ENCODE measurements at regions not wholly inside any gene's neighbourhood (a gene's known extent, or its start where the extent isn't known, plus 50 kb on each side); places are given as distances from the start of the nearest gene placed in this dataset.

- Mint-ChIP-seq H3K27me3 (no peaks in the 10 kb centered on the region), H3K27ac (no peak overlapping the region), H3K9me3 (ENCODE audit: low read depth) (peaks cover 6% of the 10 kb centered on the region), H3K4me3 (ENCODE audit: low read depth) (no peak overlapping the region), H3K4me1 (ENCODE audit: low read depth) (peaks cover 3% of the 10 kb centered on the region), H3K36me3 (ENCODE audit: insufficient read depth) (no peaks in the 10 kb centered on the region)
- no peak for DNase-seq (ENCODE audit: low spot score, unreplicated experiment)
- TF ChIP-seq CTCF (IDR thresholded peaks at IDR 0.05; ENCODE audit: unreplicated experiment), result no peak
Observed at GRCh38 chr21:21851657-21852056, 853.4 kb downstream of the NCAM2 start.

DNA sequence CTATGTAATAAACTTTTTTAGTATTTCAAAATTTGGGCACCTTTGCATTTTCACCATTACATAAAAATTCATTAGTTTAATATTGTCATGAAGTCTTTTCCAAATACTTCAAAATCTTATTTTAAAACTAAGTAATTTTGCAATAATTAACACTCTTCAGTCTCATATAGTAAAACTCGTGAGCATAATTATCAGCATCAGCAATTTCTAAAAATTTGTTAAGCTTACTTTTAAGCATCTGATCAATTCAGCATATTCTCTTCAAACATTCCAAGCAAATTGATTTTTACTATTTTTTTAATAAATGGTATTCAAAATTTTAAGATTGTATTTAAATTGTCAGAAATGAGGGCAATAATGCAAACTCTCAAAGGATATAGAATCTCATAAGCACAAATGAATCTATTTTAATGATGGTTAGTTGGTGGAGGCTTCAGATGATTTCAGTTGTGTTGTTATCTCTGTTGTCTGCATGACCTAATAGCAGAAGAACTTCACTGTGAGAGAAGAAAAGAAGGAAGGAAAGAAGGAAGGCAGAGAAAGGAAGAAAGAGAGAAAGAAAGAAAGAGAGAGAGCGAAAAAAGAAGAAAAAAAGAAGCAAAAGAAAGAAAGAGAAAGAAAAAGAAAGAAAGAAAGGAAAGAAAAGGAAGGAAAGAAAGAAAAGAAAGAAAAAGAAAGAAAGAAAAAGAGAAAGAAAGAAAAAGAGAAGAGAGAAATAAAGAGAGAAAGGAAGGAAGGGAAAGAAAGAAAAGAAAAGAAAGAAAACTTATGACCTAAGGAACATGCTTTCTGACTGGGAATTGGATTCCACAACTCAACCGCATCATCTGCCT is 860.5 kb downstream of the NCAM2 start:
- Mint-ChIP-seq H3K9me3 (ENCODE audit: low read depth) (peaks cover 2% of the 10 kb centered on the region), H3K4me3 (ENCODE audit: low read depth) (no peak overlapping the region), H3K27me3 (no peaks in the 10 kb centered on the region), H3K4me1 (ENCODE audit: low read depth) (peaks cover 5% of the 10 kb centered on the region), H3K36me3 (ENCODE audit: insufficient read depth) (no peaks in the 10 kb centered on the region), H3K27ac (no peak overlapping the region)
- no peak for TF ChIP-seq CTCF (IDR thresholded peaks at IDR 0.05; ENCODE audit: unreplicated experiment)
- DNase-seq (ENCODE audit: low spot score, unreplicated experiment), result no peak

DNA sequence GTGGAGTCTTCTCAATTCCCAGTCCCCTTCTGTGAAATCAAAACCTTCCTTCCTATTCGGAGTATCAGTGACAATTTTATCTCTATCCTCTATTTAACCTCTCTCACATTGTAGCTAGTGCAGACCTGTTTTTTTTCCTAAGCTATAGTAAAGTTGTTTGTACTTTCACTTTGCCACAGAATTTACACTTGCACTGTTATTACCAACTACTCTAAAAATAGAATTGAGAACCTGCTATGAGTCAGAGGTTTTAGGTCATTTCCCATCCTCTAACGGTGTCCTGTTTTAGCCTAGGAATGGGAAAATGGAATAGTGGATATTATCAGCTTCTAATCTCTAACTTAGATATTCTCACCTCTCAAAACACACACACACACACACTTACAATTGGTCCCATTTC is 862.7 kb downstream of the NCAM2 start:
- Mint-ChIP-seq H3K9me3 (ENCODE audit: low read depth) (no peaks in the 10 kb centered on the region), H3K27ac (no peak overlapping the region), H3K27me3 (no peaks in the 10 kb centered on the region), H3K36me3 (ENCODE audit: insufficient read depth) (no peaks in the 10 kb centered on the region), H3K4me3 (ENCODE audit: low read depth) (no peak overlapping the region), H3K4me1 (ENCODE audit: low read depth) (peaks cover 5% of the 10 kb centered on the region)
- no peak for DNase-seq (ENCODE audit: low spot score, unreplicated experiment)
- TF ChIP-seq CTCF (IDR thresholded peaks at IDR 0.05; ENCODE audit: unreplicated experiment), result no peak

GRCh38 chr21:21864321-21864840 is 866.2 kb downstream of the NCAM2 start:
- Mint-ChIP-seq H3K9me3 (ENCODE audit: low read depth) (no peaks in the 10 kb centered on the region), H3K4me3 (ENCODE audit: low read depth) (no peak overlapping the region), H3K27me3 (no peaks in the 10 kb centered on the region), H3K27ac (no peak overlapping the region), H3K4me1 (ENCODE audit: low read depth) (peaks cover 1% of the 10 kb centered on the region), H3K36me3 (ENCODE audit: insufficient read depth) (no peaks in the 10 kb centered on the region)
- no peak for DNase-seq (ENCODE audit: low spot score, unreplicated experiment)
- no peak for TF ChIP-seq CTCF (IDR thresholded peaks at IDR 0.05; ENCODE audit: unreplicated experiment)

- H3K4me3 Mint-ChIP-seq (ENCODE audit: low read depth), result no peak overlapping the region
- H3K9me3 Mint-ChIP-seq (ENCODE audit: low read depth), result no peaks in the 10 kb centered on the region
- no peaks in the 10 kb centered on the region for H3K36me3 Mint-ChIP-seq (ENCODE audit: insufficient read depth)
- DNase-seq (ENCODE audit: low spot score, unreplicated experiment), result no peak
- no peak overlapping the region for H3K27ac Mint-ChIP-seq
- H3K27me3 Mint-ChIP-seq, result no peaks in the 10 kb centered on the region
- no peak for TF ChIP-seq CTCF (IDR thresholded peaks at IDR 0.05; ENCODE audit: unreplicated experiment)
- H3K4me1 Mint-ChIP-seq (ENCODE audit: low read depth), result peaks cover 5% of the 10 kb centered on the region
Observed at GRCh38 chr21:21897275-21897883, 899.2 kb downstream of the NCAM2 start.

Data from progenitor cell of endocrine pancreas (in vitro differentiated cells).